ENCODE measurements at regions not wholly inside any gene's neighbourhood (a gene's known extent, or its start where the extent isn't known, plus 50 kb on each side); places are given as distances from the start of the nearest gene placed in this dataset.
"Not testable (repeated sequence)": the region's sequence is repeated elsewhere in the genome, so short reads cannot be mapped to it uniquely, and the experiment has no call there.

DNA sequence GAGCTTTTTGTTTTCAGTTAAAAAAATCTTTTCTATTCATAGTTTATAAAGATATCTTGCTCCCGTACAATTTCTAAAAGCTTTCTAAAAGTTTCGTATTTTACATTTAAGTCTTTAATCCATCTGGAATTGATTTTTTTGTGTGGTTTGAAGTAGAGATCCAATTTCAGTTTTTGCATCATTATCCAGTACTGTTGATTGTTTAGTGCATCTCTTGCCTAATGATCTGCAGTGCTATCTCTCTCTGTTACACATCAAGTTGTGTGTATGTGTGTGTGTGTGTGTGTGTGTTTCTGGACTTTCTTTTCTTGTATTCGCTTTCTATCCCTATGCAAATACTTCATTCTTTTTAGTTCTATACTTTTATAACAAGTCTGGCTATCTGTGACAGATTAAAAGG is 605.8 kb upstream of the DPPA4 start:
- intact Hi-C loops (cut with micrococcal nuclease), result no loop called here
- ATAC-seq (no peak), DNase-seq (no peak)

DNA sequence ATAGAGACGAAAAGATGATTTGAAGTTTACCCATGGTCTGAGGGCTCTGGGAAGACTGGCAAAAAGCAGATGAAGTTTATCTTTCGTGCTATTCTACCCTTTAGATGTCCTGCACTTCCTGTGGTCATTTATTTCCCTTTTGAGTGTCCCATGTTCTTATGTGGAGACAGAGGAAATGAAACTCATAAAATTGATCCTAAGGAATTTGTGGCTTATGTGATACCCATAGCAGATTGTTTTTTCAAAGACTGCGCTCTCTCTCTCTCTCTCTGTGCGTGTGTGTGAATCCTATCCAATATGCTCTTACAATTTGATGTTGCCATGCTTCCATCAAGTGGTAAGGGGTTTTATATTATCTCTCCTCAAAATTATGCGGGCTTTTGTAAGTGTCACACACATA is 607.5 kb upstream of the DPPA4 start:
- intact Hi-C loops (cut with micrococcal nuclease), result no loop called here
- no peak for DNase-seq
- no peak for ATAC-seq

DNA sequence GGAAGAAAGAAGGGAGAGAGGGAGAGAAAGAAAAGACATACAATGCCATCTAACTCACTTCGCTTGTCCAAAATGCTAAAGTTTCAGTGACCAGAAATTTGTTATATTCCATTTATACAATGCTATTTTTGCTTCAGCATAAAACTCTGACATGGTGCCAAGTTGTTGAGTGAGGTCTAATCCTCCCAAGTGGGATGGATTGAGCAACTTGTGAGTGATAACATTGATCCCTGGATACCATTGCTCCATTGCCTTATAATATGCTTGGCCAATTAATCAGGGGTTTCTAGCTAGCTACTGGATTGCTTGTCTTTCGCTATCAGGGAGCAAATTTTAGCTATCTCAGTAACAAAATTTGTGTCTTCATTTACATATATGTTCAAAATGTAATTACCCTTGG is 615.6 kb upstream of the DPPA4 start:
- intact Hi-C loops (cut with micrococcal nuclease), result no loop called here
- no peak for ATAC-seq
- DNase-seq, result no peak

DNA sequence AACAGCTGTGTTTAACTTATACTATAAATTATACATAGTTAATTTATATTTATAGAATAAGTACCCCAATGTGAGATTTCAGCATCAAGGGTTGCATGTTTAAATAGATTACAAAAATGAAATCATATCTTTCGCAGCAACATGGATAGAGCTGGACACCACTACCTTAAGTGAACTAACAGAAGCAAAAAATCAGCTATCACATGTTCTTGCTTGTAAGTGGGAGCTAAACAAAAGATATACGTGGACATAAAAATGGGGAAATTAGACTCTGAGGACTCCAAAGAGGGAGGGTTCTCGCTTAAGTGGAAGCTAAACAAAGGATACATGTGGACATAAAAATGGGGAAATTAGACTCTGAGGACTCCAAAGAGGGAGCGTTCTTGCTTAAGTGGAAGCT is 626.5 kb upstream of the DPPA4 start:
- no peak for DNase-seq
- no peak for ATAC-seq
- intact Hi-C loops (cut with micrococcal nuclease), result no loop called here

DNA sequence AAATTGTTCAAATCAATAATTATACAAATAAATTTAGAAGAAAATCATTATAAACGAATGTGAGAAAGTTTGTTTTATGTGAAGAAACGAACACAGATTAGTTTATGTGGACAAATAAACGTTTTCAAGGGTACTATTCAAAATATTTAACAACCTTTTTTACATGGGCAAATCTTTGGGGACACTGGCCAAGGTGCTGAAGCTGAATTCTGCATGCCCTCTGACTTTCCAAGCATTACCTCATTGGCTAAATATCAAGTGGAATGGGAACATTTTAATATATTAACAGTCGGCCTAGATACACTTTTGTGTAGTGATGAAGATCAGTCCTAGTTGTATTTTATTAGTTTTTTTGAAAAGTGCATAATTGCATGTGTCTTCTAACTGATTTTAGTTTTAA is 636.4 kb upstream of the DPPA4 start:
- ATAC-seq, result no peak
- intact Hi-C loops (cut with micrococcal nuclease), result no loop called here
- DNase-seq, result no peak

DNA sequence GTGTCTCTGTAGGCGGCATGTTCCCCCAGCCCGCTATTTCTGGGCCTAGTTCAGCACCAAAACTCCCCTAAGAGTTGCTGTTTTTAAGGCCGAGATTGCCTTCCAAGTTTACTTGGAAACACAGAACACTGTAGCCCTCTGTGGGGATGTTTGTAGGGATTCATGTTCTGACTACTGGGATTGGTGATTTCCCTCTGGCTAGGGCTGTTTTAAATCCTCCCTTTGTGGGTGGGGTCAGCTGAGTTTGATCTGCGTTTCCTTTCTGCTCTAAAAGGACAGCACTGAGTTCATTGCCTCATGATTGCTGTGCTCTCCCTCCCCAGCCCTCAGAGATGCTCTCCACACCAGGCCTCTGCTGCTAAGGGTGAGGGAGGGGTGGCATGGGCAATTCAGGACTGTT is 640.6 kb upstream of the DPPA4 start:
- peak; percentile 50 for ATAC-seq
- intact Hi-C loops (cut with micrococcal nuclease), result no loop called here

DNA sequence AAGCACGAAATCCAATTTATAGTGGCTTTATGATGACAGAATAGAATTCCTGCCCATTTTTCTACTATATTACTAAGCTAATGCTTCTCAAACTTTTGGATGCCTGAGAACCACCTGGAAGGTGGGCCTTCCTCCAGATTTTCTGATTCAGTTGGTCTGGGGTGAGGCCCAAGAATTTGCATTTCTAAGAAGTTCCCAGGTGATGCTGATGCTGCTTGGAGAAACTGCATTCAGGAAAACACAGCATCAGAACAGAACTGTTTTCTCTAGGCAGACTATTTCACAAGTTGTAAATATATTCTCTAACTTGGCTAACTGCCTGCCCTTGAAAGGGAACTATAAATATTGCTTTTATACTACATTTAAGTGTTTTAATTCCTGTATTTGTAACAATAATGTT is 644.9 kb upstream of the DPPA4 start:
- DNase-seq (no peak), ATAC-seq (no peak)
- intact Hi-C loops (cut with micrococcal nuclease), result no loop called here

More for the DNA sequence above, 640.6 kb upstream of the DPPA4 start:
- DNase-seq, result no peak

DNA sequence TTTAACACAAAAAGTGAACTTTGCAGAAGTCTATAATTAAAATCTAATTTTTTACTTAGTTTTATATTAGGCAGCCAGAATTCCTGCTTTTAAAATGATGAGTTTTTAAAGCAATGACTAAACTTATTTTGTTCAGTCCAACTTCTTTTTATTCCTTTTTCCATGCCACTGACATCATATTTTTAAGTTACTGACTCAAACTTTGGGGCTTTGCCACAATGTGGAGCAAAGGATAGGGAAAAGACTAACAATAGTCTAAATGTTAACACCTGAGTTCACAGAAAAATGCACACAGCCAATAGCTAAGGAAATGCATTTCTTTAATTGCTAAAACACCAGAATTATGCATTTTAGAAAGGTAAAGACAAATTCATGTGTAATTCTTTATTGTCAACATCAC is 647.6 kb upstream of the DPPA4 start:
- ATAC-seq, result no peak
- no peak for DNase-seq
- intact Hi-C loops (cut with micrococcal nuclease), result no loop called here

DNA sequence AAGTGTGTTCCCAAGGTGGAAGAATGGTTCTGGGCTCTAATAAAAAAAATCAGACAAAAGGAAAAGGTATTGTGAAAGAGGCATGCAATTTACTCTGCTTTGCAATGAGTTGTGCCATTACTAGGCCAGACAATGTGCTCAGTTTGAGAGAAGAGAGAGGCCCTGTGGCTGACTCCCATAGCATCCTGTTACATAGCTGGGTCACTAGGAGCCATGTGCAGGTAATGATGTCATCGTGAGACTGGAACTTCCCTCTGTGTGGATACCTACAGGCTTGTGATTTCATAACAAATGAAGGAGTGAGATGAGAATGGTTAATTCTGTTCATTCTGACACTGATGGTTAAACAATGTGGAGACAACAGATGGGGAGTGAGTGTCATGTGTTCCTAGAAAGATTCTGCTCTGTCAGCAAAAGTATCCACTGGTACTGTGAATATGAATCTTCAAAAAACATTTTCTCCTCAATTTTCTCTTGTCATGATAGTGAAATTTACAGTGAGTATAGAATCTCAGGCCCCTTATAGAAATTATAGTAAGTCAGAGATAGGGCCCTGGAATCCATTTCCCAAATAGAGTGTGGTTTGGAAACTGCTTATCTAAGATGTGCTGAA is 648.7 kb upstream of the DPPA4 start:
- DNase-seq, result no peak
- intact Hi-C loops (cut with micrococcal nuclease), result no loop called here
- ATAC-seq, result no peak

DNA sequence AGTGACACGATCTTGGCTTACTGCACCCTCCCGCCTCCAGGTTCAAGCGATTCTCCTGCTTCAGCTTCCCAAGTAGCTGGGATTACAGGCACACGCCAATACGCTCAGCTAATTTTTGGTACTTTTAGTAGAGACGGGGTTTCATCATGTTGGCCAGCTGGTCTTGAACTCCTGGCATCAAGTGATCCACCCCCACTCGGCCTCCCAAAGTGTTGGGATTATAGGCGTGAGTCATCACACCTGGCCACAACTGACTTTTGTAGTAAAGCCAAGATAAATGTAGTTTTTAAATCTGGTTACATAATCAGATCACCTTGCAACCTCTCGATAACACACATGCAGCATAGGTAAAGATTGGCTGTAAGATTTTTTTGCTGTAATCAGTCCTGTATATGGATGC is 657.5 kb upstream of the DPPA4 start:
- ATAC-seq (no peak), DNase-seq (no peak)
- intact Hi-C loops (cut with micrococcal nuclease), result no loop called here

DNA sequence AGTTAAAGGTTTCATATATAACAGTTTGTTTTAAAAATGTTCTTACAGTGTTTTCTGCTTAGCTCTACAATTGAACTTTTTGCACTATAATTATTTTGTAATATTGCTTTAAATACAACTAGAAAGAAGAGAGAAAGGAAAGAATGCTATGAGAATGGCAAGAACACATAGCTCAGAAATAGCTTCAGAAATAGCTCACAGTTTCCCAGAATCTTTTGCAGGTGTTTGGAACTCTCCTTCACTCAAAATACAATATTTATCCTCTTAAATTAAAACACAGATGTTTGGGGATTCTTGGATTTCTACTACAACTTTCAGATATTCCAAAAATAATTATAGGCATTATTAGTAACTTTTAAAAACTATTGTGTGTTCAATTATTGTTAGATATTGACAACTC is 658.0 kb upstream of the DPPA4 start:
- no peak for DNase-seq
- intact Hi-C loops (cut with micrococcal nuclease), result no loop called here
- ATAC-seq, result no peak

DNA sequence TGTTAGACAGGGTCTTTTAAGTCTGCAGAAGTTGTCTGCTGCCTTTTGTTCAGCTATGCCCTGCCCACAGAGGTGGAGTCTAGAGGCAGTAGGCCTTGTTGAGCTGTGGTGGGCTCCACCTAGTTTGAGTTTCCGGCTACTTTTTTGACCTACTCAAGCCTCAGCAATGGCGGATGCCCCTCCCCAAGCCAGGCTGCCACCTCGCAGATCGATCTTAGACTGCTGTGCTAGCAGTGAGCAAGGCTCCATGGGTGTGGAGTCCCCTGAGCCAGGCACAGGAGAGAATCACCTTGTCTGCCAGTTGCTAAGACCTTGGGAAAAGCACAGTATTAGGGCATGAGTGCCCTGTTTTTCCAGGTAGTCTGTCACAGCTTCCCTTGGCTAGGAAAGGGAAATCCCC is 664.6 kb upstream of the DPPA4 start:
- intact Hi-C loops (cut with micrococcal nuclease); ATAC-seq; DNase-seq: not testable (repeated sequence)

DNA sequence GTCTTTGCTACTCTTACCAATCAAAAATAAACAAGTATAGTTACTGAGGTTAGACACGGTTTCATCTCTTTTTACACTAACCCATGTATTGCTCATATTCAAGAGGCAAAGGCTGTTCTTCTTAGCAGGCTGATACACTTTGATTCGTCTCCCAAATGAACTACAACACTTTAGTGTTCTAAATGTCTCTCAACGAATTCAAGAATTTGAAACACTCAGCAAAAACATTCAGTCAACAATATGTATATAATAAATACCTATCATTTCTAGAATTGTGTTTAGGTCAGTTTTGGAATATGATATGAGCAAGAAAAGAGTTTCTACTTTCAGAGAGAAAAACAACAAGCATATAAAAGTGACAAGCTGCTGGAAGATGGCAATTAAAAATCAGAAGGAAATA is 669.6 kb upstream of the DPPA4 start:
- no peak for DNase-seq
- ATAC-seq, result no peak
- intact Hi-C loops (cut with micrococcal nuclease), result no loop called here

DNA sequence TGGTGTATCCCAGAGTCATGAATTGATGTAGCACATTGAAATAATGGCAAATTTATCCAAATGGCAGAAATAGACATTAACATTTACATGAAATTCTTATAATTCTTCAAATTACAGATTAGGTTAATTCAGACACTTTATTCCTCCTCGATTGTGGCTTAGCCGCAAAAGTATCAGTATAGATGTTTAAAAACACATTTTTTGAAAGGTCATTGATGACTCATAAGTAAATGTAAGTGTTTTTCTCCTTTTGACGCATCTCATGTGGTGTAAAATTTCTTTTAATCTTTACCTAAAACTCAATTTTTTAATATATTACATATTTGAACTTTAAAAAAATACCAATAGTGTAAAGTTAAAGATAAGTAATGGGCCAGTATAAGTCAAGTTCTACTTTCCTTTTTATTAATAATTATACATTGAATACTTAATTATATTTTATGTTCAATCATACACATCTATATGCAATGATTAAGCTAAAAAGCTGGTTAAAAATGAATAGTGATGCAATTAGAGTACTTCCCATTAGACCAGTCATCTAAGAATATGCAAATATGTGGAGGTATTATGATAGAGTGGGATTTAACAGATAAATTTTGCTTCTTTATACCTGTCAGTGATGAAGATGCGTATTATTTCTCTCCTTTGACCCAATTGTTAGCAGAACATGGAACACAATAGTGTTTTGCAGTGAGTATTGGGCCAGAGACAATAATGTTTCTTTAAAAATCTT is 678.1 kb upstream of the DPPA4 start:
- intact Hi-C loops (cut with micrococcal nuclease), result no loop called here
- ATAC-seq (no peak), DNase-seq (no peak)

DNA sequence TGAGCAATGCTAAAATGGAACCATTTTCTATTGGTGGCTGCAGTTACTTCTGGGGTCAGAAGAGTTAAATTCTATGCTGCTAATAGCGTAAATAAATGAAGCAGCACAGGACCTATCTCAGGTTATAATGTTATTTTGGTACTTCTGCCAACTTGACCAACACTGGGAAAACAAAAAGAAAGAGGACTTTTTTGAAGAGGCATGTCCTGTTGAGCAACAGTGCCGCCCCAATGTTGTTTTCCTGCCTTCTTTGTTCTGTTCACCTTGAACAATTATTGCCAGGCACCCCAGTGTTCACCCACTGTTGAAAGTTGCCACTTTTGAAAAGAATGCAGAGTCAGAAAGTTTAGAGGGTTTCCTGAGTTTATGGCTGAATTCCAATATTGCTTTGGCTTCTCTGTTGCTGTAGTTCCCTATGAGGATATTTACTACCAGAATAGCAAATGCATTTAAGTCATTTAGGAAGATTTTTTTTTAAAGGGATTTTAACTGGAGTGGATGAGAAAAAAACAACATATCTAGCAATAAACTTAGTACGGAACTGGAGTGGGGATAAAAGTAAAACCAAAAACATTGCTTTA is 679.0 kb upstream of the DPPA4 start:
- intact Hi-C loops (cut with micrococcal nuclease), result no loop called here
- ATAC-seq (no peak), DNase-seq (no peak)

DNA sequence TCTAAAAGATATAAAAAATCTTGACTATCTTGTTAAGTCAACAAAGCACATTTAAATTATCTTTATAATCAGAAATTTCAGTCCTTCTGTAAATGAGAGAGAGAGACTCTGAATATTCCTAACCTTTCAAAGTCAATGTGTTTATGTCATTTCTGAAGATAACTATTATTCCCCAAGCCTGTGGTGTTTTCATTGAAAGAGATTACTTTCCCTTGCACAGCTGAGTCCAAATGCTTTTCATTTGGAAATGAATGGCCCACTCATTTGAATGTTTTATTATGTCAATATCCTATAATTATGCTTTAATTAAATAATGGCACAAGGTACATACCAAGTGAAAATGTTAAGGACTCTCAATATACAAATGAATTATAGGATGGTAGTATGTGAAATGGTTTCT is 680.0 kb upstream of the DPPA4 start:
- DNase-seq, result no peak
- no peak for ATAC-seq
- intact Hi-C loops (cut with micrococcal nuclease), result no loop called here

DNA sequence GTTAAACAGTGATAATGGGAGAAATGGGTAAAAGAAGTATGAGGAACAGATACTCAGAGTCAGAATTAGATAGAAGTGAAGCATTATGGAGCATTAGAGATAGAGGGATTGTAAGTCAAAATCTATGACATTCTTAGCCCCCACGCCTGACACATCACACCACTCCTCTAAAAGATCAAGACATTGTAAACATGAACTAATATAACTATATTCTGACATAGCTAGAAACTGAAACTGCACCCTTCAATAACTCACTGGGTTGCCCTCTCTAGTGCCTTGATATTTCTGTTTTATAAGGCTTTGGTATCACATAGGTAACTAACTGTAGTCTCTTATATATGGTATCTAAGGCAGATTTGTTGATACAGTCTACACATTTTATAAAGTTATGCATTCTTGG is 684.3 kb upstream of the DPPA4 start:
- DNase-seq (no peak), ATAC-seq (no peak)
- intact Hi-C loops (cut with micrococcal nuclease), result no loop called here

DNA sequence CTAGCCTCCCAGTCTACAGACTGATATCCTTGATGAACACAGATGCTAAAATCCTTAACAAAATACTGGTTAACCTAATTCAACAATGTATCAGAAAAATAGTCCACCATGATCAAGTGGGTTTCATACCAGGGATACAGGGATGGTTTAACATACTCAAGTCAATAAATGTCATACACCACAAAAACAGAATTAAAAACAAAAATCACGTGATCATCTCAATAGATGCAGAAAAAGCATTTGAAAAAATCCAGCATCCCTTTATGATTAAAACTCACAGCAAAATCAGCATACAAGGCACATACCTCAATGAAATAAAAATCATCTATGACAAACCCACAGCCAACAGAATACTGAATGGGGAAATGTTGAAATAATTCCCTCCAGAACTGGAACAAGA is 685.7 kb upstream of the DPPA4 start:
- ATAC-seq; DNase-seq; intact Hi-C loops (cut with micrococcal nuclease): not testable (repeated sequence)

DNA sequence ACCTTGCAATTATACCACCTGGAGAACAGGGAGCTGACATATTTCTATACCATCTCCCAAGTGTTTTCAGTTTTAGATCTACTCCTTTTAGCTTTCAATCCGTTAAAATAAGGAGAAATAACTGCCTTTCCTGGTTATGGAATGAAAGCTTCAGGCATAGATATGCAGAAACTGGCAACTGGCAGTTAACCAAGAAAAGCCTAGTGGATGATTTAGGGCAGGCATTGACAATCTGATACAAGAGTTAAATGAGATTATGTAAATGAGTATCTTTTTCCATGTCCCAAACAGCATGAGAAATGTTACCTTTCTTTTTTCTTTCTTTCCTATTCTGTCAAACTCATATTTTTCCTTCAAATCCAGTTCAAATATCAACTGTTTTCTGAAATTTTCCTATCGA is 689.1 kb upstream of the DPPA4 start:
- no peak for ATAC-seq
- DNase-seq, result no peak
- intact Hi-C loops (cut with micrococcal nuclease), result no loop called here

DNA sequence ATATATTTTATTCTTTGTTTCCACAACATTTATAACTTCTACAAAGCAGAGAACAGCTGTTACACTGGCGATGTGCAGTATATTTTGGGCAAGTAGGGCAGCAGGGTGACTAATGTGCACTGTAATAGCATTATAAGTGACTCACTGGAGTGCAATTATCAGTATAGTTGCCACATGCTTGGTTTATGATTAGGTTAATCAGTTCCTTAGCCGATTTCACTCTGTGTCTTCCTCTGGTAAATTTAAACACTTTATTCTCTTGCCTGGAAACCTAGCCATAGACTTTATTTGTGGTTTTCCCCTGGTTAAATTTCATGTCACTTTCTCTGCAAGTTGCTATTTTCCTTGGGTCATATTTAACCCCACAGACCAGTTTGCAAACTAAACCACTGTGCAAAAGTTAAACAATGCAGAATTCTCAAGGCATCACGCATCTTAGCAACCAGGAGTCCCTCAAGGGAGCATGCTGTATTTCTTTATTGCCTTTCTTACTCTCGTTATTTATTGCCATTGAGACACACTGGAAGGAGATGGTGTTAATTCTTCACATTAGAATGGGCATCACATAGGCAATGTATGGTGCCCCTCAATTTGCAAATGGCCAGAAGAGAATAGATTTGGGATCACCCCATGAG is 690.2 kb upstream of the DPPA4 start:
- peak; percentile 81 for ATAC-seq
- no peak for DNase-seq
- intact Hi-C loops (cut with micrococcal nuclease), result no loop called here

DNA sequence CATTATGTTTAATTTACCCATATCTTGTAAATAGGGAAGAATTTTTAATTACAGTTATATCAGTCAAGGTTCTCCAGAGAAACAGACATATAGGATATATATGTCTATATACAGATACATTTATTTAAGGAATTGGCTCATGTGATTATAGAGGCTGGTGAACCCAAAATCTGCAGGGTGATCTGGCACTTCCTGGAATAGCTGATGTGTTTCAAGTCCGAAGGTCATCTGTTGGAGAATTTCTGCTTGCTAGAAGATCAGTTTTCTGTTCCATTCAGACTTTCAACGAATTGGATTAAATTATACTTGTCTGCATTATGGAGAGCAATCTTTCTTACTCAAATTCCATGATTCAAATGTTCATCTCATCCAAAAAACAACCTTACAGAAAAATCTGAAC is 694.6 kb upstream of the DPPA4 start:
- DNase-seq (no peak), ATAC-seq (no peak)
- intact Hi-C loops (cut with micrococcal nuclease), result no loop called here

Measured in left ventricle myocardium superior (tissue), 1 donor.